SU-DHL-6 (cell line): ENCODE measurements at regions not wholly inside any gene's neighbourhood (a gene's known extent, or its start where the extent isn't known, plus 50 kb on each side); places are given as distances from the start of the nearest gene placed in this dataset.

Experiments
- CTCF ChIP-seq: fragments of 200-600 bp; sonication (generic); IDR thresholded peaks from one replicate; pipeline ENCODE4 v1.5.1; 2017; ENCODE audit warnings: antibody characterized with exemption, mild to moderate bottlenecking, low read length, moderate library complexity; ENCODE audit not compliant: insufficient read depth, poor library complexity, severe bottlenecking
- EZH2phosphoT487 ChIP-seq: fragments of 200-600 bp; sonication (generic), shearing (Covaris generic); conservative IDR thresholded peaks from 2 replicates; pipeline ENCODE4 v1.6.1; 2018; ENCODE audit warnings: mild to moderate bottlenecking, antibody characterized with exemption, low read length, moderate library complexity, mixed read lengths

GRCh38 chr6:50527985-50528384 is 185.3 kb upstream of the TFAP2D start:
- no peak for TF ChIP-seq CTCF
- TF ChIP-seq EZH2phosphoT487 = no peak
